ENCODE measurements at regions not wholly inside any gene's neighbourhood (a gene's known extent, or its start where the extent isn't known, plus 50 kb on each side); places are given as distances from the start of the nearest gene placed in this dataset.

GRCh38 chr18:78528411-78529258, 451.0 kb upstream of the SALL3 start:
- DNase-seq (ENCODE audit: low read depth): no peak

GRCh38 chr18:78531637-78532036, 448.0 kb upstream of the SALL3 start:
- DNase-seq (ENCODE audit: low read depth): no peak

- no peak for DNase-seq (ENCODE audit: low read depth)
Observed at GRCh38 chr18:78538669-78539440, 440.8 kb upstream of the SALL3 start.

- no peak for DNase-seq (ENCODE audit: low read depth)
Observed at GRCh38 chr18:78540636-78541529, 438.7 kb upstream of the SALL3 start.

- no peak for DNase-seq (ENCODE audit: low read depth)
Observed at GRCh38 chr18:78542204-78542603, 437.4 kb upstream of the SALL3 start.

GRCh38 chr18:78543201-78543725, 436.4 kb upstream of the SALL3 start:
- DNase-seq (ENCODE audit: low read depth): no peak

- DNase-seq (ENCODE audit: low read depth): no peak
Observed at GRCh38 chr18:78546281-78546680, 433.3 kb upstream of the SALL3 start.

GRCh38 chr18:78547817-78548216, 431.8 kb upstream of the SALL3 start:
- DNase-seq (ENCODE audit: low read depth): no peak

- no peak for DNase-seq (ENCODE audit: low read depth)
Observed at GRCh38 chr18:78548261-78549058, 431.2 kb upstream of the SALL3 start.

GRCh38 chr18:78549971-78550370, 429.6 kb upstream of the SALL3 start:
- DNase-seq (ENCODE audit: low read depth): no peak

- DNase-seq (ENCODE audit: low read depth): no peak
Observed at GRCh38 chr18:78554944-78555608, 424.5 kb upstream of the SALL3 start.

- DNase-seq (ENCODE audit: low read depth): no peak
Observed at GRCh38 chr18:78557371-78557770, 422.2 kb upstream of the SALL3 start.

- DNase-seq (ENCODE audit: low read depth): no peak
Observed at GRCh38 chr18:78558101-78558810, 421.4 kb upstream of the SALL3 start.

GRCh38 chr18:78558948-78559347, 420.7 kb upstream of the SALL3 start:
- DNase-seq (ENCODE audit: low read depth): no peak

- DNase-seq (ENCODE audit: low read depth): no peak
Observed at GRCh38 chr18:78559584-78559983, 420.0 kb upstream of the SALL3 start.

GRCh38 chr18:78561757-78562510, 417.7 kb upstream of the SALL3 start:
- DNase-seq (ENCODE audit: low read depth): no peak

- DNase-seq (ENCODE audit: low read depth): no peak
Observed at GRCh38 chr18:78562531-78562961, 417.1 kb upstream of the SALL3 start.

- DNase-seq (ENCODE audit: low read depth): no peak
Observed at GRCh38 chr18:78563110-78563509, 416.5 kb upstream of the SALL3 start.

- DNase-seq (ENCODE audit: low read depth): no peak
Observed at GRCh38 chr18:78564030-78564429, 415.6 kb upstream of the SALL3 start.
